ENCODE measurements at regions not wholly inside any gene's neighbourhood (a gene's known extent, or its start where the extent isn't known, plus 50 kb on each side); places are given as distances from the start of the nearest gene placed in this dataset.

- TF ChIP-seq CTCF (conservative IDR thresholded peaks at IDR 0.05): no peak
- no peak for TF ChIP-seq ZFX (IDR thresholded peaks at IDR 0.05)
Measured at GRCh38 chr21:31426235-31426797, 82.3 kb upstream of the TIAM1 start.

All from C4-2B (cell line).